GM23248 (cell line): ENCODE measurements at regions not wholly inside any gene's neighbourhood (a gene's known extent, or its start where the extent isn't known, plus 50 kb on each side); places are given as distances from the start of the nearest gene placed in this dataset.

ENCODE experiments used
- EZH2 ChIP-seq: fragments of 200-600 bp; sonication (generic); IDR thresholded peaks from 2 replicates; pipeline ENCODE4 v1.6.1; 2018; ENCODE audit warnings: antibody characterized with exemption, mild to moderate bottlenecking; ENCODE audit not compliant: insufficient read depth, poor library complexity, severe bottlenecking
- EZH2phosphoT487 ChIP-seq: fragments of 200-600 bp; sonication (generic); IDR thresholded peaks from 2 replicates; pipeline ENCODE4 v1.6.1; 2018; ENCODE audit warnings: antibody characterized with exemption, moderate library complexity, mild to moderate bottlenecking, low read depth; ENCODE audit not compliant: insufficient read depth

DNA sequence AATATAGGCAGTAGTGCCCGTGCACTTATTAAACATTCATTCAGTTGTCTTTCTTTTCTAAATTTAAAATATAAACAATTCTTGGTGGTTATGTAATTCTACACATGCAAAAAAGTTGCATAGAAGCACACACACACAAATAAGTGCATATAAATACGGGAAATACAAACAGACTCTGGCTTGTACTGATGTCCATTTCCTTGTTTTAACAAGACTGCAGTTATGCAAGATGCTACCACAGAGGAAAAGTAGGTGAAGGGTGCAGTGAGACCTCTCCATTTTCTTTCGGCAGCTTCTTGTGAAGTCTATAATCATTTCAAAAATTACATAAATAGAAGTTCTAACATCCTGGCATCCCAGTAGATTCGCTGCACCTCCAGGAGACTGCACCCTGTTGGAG, 130.6 kb upstream of the BCL6 start:
- TF ChIP-seq EZH2, result no peak
- TF ChIP-seq EZH2phosphoT487, result no peak
